ENCODE measurements at regions not wholly inside any gene's neighbourhood (a gene's known extent, or its start where the extent isn't known, plus 50 kb on each side); places are given as distances from the start of the nearest gene placed in this dataset.

DNA sequence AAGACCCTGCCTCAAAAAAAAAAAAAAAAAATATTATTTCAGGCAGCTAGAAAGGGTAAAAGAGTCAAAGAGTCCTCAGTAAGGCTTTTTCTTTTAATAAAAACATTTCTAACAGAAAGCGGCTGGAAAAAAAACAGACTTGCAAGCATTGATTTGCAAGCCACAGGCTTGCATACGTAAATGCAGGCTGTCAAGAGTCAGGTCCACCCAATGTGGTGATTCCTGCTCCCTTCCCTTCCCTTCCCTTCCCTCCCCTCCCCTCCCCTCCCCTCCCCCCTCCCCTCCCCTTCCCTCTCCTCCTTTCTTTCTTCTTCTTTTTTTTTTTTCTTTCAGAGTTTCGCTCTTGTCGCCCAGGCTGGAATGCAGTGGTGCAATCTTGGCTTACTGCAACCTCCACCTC is 74.4 kb upstream of the GULP1 start:
- no peaks in the 10 kb centered on the region for H3K79me2 ChIP-seq (ENCODE audit: insufficient read depth, low read length)
- intact Hi-C loops (cut with micrococcal nuclease), result no loop called here
- no peaks in the 10 kb centered on the region for H3K27me3 ChIP-seq (ENCODE audit: control insufficient read depth in 2 of 2, insufficient read depth in 2 of 2, low read length in 2 of 2)
- no peaks in the 10 kb centered on the region for H3K36me3 ChIP-seq (replicated peaks in 1 of 2; ENCODE audit: control insufficient read depth in 1 of 2, insufficient read depth in 2 of 2, low read length in 2 of 2)
- no peak overlapping the region for H3K27ac Mint-ChIP-seq
- H3K27me3 Mint-ChIP-seq (ENCODE audit: low read depth in 3 of 3), result peaks cover 0 to 5% (median 0%) of the 10 kb centered on the region in 3 donors
- H3K27ac ChIP-seq (ENCODE audit: low read depth in 1 of 2, low read length in 2 of 2), result no peak overlapping the region
- no peak overlapping the region for H3K9ac ChIP-seq (ENCODE audit: insufficient read depth, low read length, poor library complexity, severe bottlenecking)
- H3K9me3 ChIP-seq (replicated peaks in 1 of 2; ENCODE audit: control insufficient read depth in 1 of 2, insufficient read depth in 1 of 2, low read length in 2 of 2), result no peaks in the 10 kb centered on the region
- no CpG with 5 or more reads among the region's 4 CpGs for WGBS (ENCODE audit: insufficient coverage)
- no peaks in the 10 kb centered on the region for H3K4me1 Mint-ChIP-seq
- H3K4me2 ChIP-seq (replicated peaks; ENCODE audit: extremely low read depth, low read length, poor library complexity, severe bottlenecking), result no peak overlapping the region
- no peak overlapping the region for H2AFZ ChIP-seq (ENCODE audit: insufficient read depth, low read depth, low read length, poor library complexity, severe bottlenecking)
- no peaks in the 10 kb centered on the region for H3K36me3 Mint-ChIP-seq
- H3K4me1 ChIP-seq (ENCODE audit: control insufficient read depth in 1 of 2, insufficient read depth in 2 of 2, low read length in 2 of 2), result no peaks in the 10 kb centered on the region
- no peak for DNase-seq
- no peak overlapping the region for H3K4me3 Mint-ChIP-seq
- H3K9me3 Mint-ChIP-seq, result peaks cover 0 to 6% (median 0%) of the 10 kb centered on the region in 7 donors
- TF ChIP-seq, protein P1, sequence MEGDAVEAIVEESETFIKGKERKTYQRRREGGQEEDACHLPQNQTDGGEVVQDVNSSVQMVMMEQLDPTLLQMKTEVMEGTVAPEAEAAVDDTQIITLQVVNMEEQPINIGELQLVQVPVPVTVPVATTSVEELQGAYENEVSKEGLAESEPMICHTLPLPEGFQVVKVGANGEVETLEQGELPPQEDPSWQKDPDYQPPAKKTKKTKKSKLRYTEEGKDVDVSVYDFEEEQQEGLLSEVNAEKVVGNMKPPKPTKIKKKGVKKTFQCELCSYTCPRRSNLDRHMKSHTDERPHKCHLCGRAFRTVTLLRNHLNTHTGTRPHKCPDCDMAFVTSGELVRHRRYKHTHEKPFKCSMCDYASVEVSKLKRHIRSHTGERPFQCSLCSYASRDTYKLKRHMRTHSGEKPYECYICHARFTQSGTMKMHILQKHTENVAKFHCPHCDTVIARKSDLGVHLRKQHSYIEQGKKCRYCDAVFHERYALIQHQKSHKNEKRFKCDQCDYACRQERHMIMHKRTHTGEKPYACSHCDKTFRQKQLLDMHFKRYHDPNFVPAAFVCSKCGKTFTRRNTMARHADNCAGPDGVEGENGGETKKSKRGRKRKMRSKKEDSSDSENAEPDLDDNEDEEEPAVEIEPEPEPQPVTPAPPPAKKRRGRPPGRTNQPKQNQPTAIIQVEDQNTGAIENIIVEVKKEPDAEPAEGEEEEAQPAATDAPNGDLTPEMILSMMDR (IDR thresholded peaks at IDR 0.05), result no peak
- no peak overlapping the region for H3K4me3 ChIP-seq (replicated peaks in 1 of 3; ENCODE audit: low read depth in 2 of 3, low read length in 3 of 3)
- H4K20me1 ChIP-seq (ENCODE audit: insufficient read depth, low read length), result no peaks in the 10 kb centered on the region

DNA sequence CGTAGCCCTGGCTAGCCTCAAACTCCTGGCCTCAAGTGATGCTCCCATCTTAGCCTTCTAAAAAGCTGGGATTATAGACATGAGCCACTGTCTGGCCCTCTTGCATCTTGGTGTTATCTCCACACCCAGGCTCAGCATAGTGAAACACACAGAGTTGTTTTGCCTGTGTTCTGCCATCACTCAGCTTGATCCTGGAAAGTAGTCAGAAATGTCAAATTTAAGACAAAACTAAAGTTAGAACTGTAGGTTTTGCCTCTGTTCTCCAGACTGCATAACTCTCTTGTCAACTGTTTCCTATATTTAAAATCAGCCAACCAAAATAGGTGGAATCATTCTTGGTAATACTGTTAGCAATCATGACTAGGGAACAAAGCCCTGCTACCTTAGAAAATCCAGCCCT is 72.1 kb upstream of the GULP1 start:
- H3K27ac ChIP-seq (ENCODE audit: low read depth in 1 of 2, low read length in 2 of 2), result no peak overlapping the region
- H3K9me3 Mint-ChIP-seq, result peaks cover 0 to 6% (median 2%) of the 10 kb centered on the region in 7 donors
- H3K4me3 ChIP-seq (replicated peaks in 1 of 3; ENCODE audit: low read depth in 2 of 3, low read length in 3 of 3), result no peak overlapping the region
- no peak for DNase-seq
- WGBS (ENCODE audit: insufficient coverage), result no CpG with 5 or more reads among the region's 1 CpG
- no peaks in the 10 kb centered on the region for H3K27me3 ChIP-seq (ENCODE audit: control insufficient read depth in 2 of 2, insufficient read depth in 2 of 2, low read length in 2 of 2)
- H3K4me2 ChIP-seq (replicated peaks; ENCODE audit: extremely low read depth, low read length, poor library complexity, severe bottlenecking), result no peak overlapping the region
- TF ChIP-seq, protein P1 (IDR thresholded peaks at IDR 0.05), result no peak
- no peaks in the 10 kb centered on the region for H3K79me2 ChIP-seq (ENCODE audit: insufficient read depth, low read length)
- no peak overlapping the region for H3K4me3 Mint-ChIP-seq
- intact Hi-C loops (cut with micrococcal nuclease), result no loop called here
- H3K27ac Mint-ChIP-seq, result no peak overlapping the region
- H3K9me3 ChIP-seq (replicated peaks in 1 of 2; ENCODE audit: control insufficient read depth in 1 of 2, insufficient read depth in 1 of 2, low read length in 2 of 2), result no peaks in the 10 kb centered on the region
- no peaks in the 10 kb centered on the region for H4K20me1 ChIP-seq (ENCODE audit: insufficient read depth, low read length)
- no peaks in the 10 kb centered on the region for H3K4me1 ChIP-seq (ENCODE audit: control insufficient read depth in 1 of 2, insufficient read depth in 2 of 2, low read length in 2 of 2)
- H3K36me3 ChIP-seq (replicated peaks in 1 of 2; ENCODE audit: control insufficient read depth in 1 of 2, insufficient read depth in 2 of 2, low read length in 2 of 2), result no peaks in the 10 kb centered on the region
- H3K27me3 Mint-ChIP-seq (ENCODE audit: low read depth in 3 of 3), result no peaks in the 10 kb centered on the region
- no peaks in the 10 kb centered on the region for H3K4me1 Mint-ChIP-seq
- no peak overlapping the region for H3K9ac ChIP-seq (ENCODE audit: insufficient read depth, low read length, poor library complexity, severe bottlenecking)
- no peak overlapping the region for H2AFZ ChIP-seq (ENCODE audit: insufficient read depth, low read depth, low read length, poor library complexity, severe bottlenecking)
- H3K36me3 Mint-ChIP-seq, result no peaks in the 10 kb centered on the region

Measured in CD14-positive monocyte (primary cell).